Fibroblast of lung (primary cell): ENCODE measurements at regions not wholly inside any gene's neighbourhood (a gene's known extent, or its start where the extent isn't known, plus 50 kb on each side); places are given as distances from the start of the nearest gene placed in this dataset.

Experiments used
- DNase-seq, 2 donors: peaks; one replicate each; pipeline versions ENCODE4 v3.0.0 to v3.0.0-alpha.2; 2010; ENCODE audit warnings: low read depth in 2 of 2
- H2AFZ ChIP-seq: 2 replicates; pipeline ENCODE4 v1.5.1; 2012; ENCODE audit warnings: low read length, control low read depth, inconsistent platforms
- H3K27ac ChIP-seq: 2 replicates; pipeline ENCODE4 v1.5.1; 2011; ENCODE audit warnings: low read length, control low read depth; ENCODE audit not compliant: insufficient read depth
- H3K27me3 ChIP-seq: 2 replicates; pipeline ENCODE4 v1.5.1; 2011; ENCODE audit warnings: mild to moderate bottlenecking, low read length; ENCODE audit not compliant: control insufficient read depth, insufficient read depth
- H3K36me3 ChIP-seq: 2 replicates; pipeline ENCODE4 v1.5.1; 2011; ENCODE audit warnings: low read length; ENCODE audit not compliant: control insufficient read depth, insufficient read depth
- H3K4me1 ChIP-seq: 2 replicates; pipeline ENCODE4 v1.5.1; 2011; ENCODE audit warnings: low read length; ENCODE audit not compliant: control insufficient read depth, insufficient read depth; ENCODE audit errors: extremely low read depth
- H3K4me2 ChIP-seq: 2 replicates; pipeline ENCODE4 v1.5.1; 2011; ENCODE audit warnings: low read length, control low read depth; ENCODE audit not compliant: insufficient read depth; ENCODE audit errors: extremely low read depth
- H3K4me3 ChIP-seq, 4 experiments: fragments of 200-600 bp in 1 of 4; sonication (generic) in 1 of 4; replicated peaks in 1 of 4; 2 replicates each; pipeline ENCODE4 v1.5.1; 2011 to 2016; ENCODE audit warnings: low read length in 4 of 4, low read depth in 3 of 4, mild to moderate bottlenecking in 3 of 4, control low read depth in 2 of 4, inconsistent platforms in 1 of 4, mixed read lengths in 1 of 4; ENCODE audit not compliant: insufficient read depth in 1 of 4; ENCODE audit errors: control extremely low read depth in 1 of 4
- H3K79me2 ChIP-seq: 2 replicates; pipeline ENCODE4 v1.5.1; 2012; ENCODE audit warnings: mild to moderate bottlenecking, low read length, inconsistent platforms; ENCODE audit not compliant: control insufficient read depth, insufficient read depth
- H3K9ac ChIP-seq: 2 replicates; pipeline ENCODE4 v1.5.1; 2011; ENCODE audit warnings: mild to moderate bottlenecking, low read length, control low read depth; ENCODE audit not compliant: insufficient read depth
- H3K9me3 ChIP-seq: 2 replicates; pipeline ENCODE4 v1.5.1; 2012; ENCODE audit warnings: low read depth, low read length; ENCODE audit not compliant: control insufficient read depth, insufficient read depth
- H4K20me1 ChIP-seq: 2 replicates; pipeline ENCODE4 v1.5.1; 2011; ENCODE audit warnings: low read length; ENCODE audit not compliant: control insufficient read depth, insufficient read depth; ENCODE audit errors: extremely low read depth
- EZH2 ChIP-seq: IDR thresholded peaks from 2 replicates; pipeline ENCODE4 v1.5.1; 2012; ENCODE audit warnings: low read length, control low read depth, mild to moderate bottlenecking; ENCODE audit errors: missing control alignments
- TF ChIP-seq, protein P1 (sequence below), 2 donors: IDR thresholded peaks in 1 of 2; conservative IDR thresholded peaks in 1 of 2; 1 replicate in 1 of 2; 2 replicates in 1 of 2; pipeline ENCODE4 v1.5.1; 2011 to 2012; ENCODE audit warnings: low read length in 2 of 2, control low read depth in 1 of 2, inconsistent platforms in 1 of 2, low read depth in 1 of 2, mild to moderate bottlenecking in 1 of 2

DNA sequence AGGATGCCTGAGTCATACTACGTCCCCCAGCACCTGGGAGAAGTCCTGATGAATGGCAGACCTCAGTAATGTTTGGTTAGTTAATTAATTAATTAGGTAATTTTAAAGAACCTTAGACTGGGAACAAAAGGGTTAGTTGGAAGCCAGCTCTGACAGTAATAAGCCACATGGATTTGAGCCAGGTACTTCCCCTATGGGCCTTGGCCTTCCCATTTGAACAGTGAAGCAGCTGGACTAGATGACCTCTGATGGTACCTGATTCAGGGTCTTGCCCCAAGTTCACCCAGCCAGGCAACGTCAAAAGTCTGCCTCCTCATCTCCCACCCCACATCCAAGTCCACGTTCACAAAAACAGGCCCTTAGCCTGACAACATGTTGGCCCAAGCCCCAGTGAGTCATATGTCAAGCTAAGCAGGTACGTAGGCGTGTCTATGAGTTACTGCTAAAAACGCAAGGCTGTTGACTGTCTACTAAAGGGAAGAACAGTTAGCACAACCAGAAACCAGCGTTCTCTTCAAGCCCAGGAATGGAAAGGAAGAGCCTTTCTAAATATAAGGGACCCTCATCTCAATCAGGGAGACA, 303.2 kb downstream of the ACTL7B start:
- Histone ChIP-seq H3K4me3 (no peak overlapping the region), H3K4me1 (peaks cover 3% of the 10 kb centered on the region), H3K9ac (no peak overlapping the region), H3K4me2 (no peak overlapping the region), H4K20me1 (no peaks in the 10 kb centered on the region), H3K27me3 (no peaks in the 10 kb centered on the region), H2AFZ (no peak overlapping the region), H3K27ac (no peak overlapping the region), H3K79me2 (no peaks in the 10 kb centered on the region), H3K36me3 (no peaks in the 10 kb centered on the region), H3K9me3 (no peaks in the 10 kb centered on the region)
- TF ChIP-seq, protein P1, sequence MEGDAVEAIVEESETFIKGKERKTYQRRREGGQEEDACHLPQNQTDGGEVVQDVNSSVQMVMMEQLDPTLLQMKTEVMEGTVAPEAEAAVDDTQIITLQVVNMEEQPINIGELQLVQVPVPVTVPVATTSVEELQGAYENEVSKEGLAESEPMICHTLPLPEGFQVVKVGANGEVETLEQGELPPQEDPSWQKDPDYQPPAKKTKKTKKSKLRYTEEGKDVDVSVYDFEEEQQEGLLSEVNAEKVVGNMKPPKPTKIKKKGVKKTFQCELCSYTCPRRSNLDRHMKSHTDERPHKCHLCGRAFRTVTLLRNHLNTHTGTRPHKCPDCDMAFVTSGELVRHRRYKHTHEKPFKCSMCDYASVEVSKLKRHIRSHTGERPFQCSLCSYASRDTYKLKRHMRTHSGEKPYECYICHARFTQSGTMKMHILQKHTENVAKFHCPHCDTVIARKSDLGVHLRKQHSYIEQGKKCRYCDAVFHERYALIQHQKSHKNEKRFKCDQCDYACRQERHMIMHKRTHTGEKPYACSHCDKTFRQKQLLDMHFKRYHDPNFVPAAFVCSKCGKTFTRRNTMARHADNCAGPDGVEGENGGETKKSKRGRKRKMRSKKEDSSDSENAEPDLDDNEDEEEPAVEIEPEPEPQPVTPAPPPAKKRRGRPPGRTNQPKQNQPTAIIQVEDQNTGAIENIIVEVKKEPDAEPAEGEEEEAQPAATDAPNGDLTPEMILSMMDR (conservative IDR thresholded peaks at IDR 0.05 in 1 of 2, IDR thresholded peaks at IDR 0.05 in 1 of 2; ENCODE audit: low read depth in 1 of 2, low read length in 2 of 2): no peak
- no peak for TF ChIP-seq EZH2
- DNase-seq: peak in 1 of 2 donors; percentile 83

DNA sequence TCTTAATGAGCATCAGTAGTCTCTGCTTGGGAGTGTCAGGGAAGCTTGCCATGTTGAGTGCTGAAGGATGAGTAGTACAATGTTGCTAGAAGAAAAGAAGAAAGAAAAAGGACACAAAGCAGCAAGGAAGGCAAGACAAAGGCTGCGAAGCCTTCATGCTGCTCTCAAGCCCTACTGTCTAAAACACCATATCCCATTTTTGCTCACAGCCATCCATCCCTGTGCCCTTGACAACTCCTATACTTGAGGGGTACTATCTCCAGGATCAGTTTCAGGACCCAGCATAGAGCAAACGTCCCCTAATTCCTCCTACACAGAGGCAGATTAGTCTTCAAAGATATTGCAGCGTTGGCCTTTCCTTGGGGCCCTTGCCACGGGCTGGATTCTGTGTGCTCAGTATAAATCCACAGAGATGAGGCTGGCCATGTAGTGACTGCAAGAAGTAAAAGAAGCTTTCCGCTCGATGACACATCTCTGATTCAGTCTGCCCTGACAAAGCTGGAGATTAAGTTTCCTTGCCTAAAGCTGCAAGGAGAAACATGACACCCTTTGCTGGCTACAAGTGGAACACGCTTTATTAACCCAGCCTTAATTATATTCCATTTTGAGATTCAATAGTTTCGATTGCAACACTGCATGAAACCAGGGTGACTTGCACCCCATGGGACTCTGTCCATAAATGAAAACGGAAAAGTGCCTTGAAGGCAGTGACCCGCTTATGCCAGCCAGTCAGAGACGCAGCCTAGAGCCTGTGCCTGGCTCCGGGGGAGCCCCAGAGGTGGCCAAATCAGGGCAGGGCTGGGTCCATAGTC, 304.6 kb downstream of the ACTL7B start:
- Histone ChIP-seq H3K4me1 (peaks cover 3% of the 10 kb centered on the region), H2AFZ (no peak overlapping the region), H3K4me2 (peak overlapping the region; percentile 26), H4K20me1 (no peaks in the 10 kb centered on the region), H3K27me3 (no peaks in the 10 kb centered on the region), H3K9me3 (no peaks in the 10 kb centered on the region), H3K27ac (peak overlapping the region; percentile 1), H3K36me3 (no peaks in the 10 kb centered on the region), H3K4me3 (no peak overlapping the region), H3K79me2 (no peaks in the 10 kb centered on the region), H3K9ac (no peak overlapping the region)
- DNase-seq: peak; percentile 93 to 95
- TF ChIP-seq, protein P1 (conservative IDR thresholded peaks at IDR 0.05 in 1 of 2, IDR thresholded peaks at IDR 0.05 in 1 of 2; ENCODE audit: low read depth in 1 of 2, low read length in 2 of 2): no peak
- TF ChIP-seq EZH2: no peak

DNA sequence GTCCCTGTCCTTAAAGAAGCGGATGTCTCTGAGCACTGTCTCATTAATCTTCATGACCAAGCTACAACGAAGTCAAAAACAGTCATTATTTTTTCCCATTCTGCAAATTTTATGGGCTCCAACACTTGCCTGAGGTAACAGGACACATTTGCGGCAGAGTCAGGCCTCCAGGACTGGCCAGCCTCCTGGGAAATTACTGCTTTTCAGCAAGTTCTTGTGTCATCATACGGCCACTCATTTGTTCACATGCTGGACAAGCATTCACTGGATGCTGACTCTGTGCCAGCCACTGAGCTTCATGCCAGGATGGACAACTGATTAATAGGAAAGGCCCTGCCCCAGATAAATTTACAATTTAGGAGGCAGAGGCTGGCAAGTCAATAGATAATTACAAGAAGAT, 305.7 kb downstream of the ACTL7B start:
- no peaks in the 10 kb centered on the region for H3K79me2 ChIP-seq
- no peaks in the 10 kb centered on the region for H3K27me3 ChIP-seq
- H3K9ac ChIP-seq: no peak overlapping the region
- H3K4me2 ChIP-seq: no peak overlapping the region
- no peaks in the 10 kb centered on the region for H3K36me3 ChIP-seq
- H3K27ac ChIP-seq: no peak overlapping the region
- peak in 1 of 2 donors; percentile 54 for DNase-seq
- peaks cover 3% of the 10 kb centered on the region for H3K4me1 ChIP-seq
- H2AFZ ChIP-seq: no peak overlapping the region
- H3K9me3 ChIP-seq: no peaks in the 10 kb centered on the region
- H3K4me3 ChIP-seq: no peak overlapping the region
- TF ChIP-seq, protein P1 (conservative IDR thresholded peaks at IDR 0.05 in 1 of 2, IDR thresholded peaks at IDR 0.05 in 1 of 2; ENCODE audit: low read depth in 1 of 2, low read length in 2 of 2): no peak
- no peak for TF ChIP-seq EZH2
- no peaks in the 10 kb centered on the region for H4K20me1 ChIP-seq
